Liver (tissue), 8 donors: ENCODE measurements at regions not wholly inside any gene's neighbourhood (a gene's known extent, or its start where the extent isn't known, plus 50 kb on each side); places are given as distances from the start of the nearest gene placed in this dataset.

Source experiments
- DNase-seq: peaks from one replicate; pipeline ENCODE4 v3.0.0-alpha.2; 2017; ENCODE audit warnings: low spot score
- H3K27ac ChIP-seq, 2 donors: one replicate each; pipeline ENCODE4 v1.7.0; 2013; ENCODE audit warnings: inconsistent platforms in 2 of 2, low read length in 2 of 2, control low read depth in 1 of 2, low read depth in 1 of 2, mild to moderate bottlenecking in 1 of 2
- H3K27me3 ChIP-seq, 4 donors: one replicate each; pipeline versions ENCODE4 v1.6.1 to v1.7.0; 2013; ENCODE audit warnings: low read length in 3 of 4, inconsistent platforms in 1 of 4, mild to moderate bottlenecking in 1 of 4, moderate library complexity in 1 of 4; ENCODE audit not compliant: control insufficient read depth in 4 of 4, insufficient read depth in 4 of 4
- H3K36me3 ChIP-seq, 4 donors: one replicate each; pipeline versions ENCODE4 v1.6.1 to v1.7.0; 2013; ENCODE audit warnings: low read length in 3 of 4, mild to moderate bottlenecking in 3 of 4, low read depth in 1 of 4, moderate library complexity in 1 of 4; ENCODE audit not compliant: control insufficient read depth in 4 of 4, insufficient read depth in 3 of 4
- H3K4me1 ChIP-seq, 4 donors: one replicate each; pipeline versions ENCODE4 v1.6.1 to v1.7.0; 2013; ENCODE audit warnings: low read length in 3 of 4, mild to moderate bottlenecking in 3 of 4, moderate library complexity in 1 of 4; ENCODE audit not compliant: control insufficient read depth in 4 of 4, insufficient read depth in 4 of 4
- H3K4me3 ChIP-seq, 3 donors: one replicate each; pipeline versions ENCODE4 v1.6.1 to v1.7.0; 2013; ENCODE audit warnings: low read length in 3 of 3, control low read depth in 1 of 3, low read depth in 1 of 3, mild to moderate bottlenecking in 1 of 3
- H3K9ac ChIP-seq, 2 donors: one replicate each; pipeline ENCODE4 v1.7.0; 2013; ENCODE audit warnings: low read length in 2 of 2, mild to moderate bottlenecking in 2 of 2, moderate library complexity in 2 of 2, control low read depth in 1 of 2, low read depth in 1 of 2
- H3K9me3 ChIP-seq, 4 donors: one replicate each; pipeline versions ENCODE4 v1.6.1 to v1.7.0; 2013; ENCODE audit warnings: low read length in 3 of 4; ENCODE audit not compliant: control insufficient read depth in 4 of 4
- EGR1 ChIP-seq, 2 donors: IDR thresholded peaks; 2 replicates each; pipeline ENCODE4 v1.6.1; 2016 to 2018; ENCODE audit warnings: antibody characterized with exemption in 2 of 2, low read depth in 2 of 2
- FOXA1 ChIP-seq: IDR thresholded peaks from 2 replicates; pipeline ENCODE4 v1.6.1; 2016; ENCODE audit warnings: antibody characterized with exemption
- FOXA2 ChIP-seq: IDR thresholded peaks from 2 replicates; pipeline ENCODE4 v1.6.1; 2016; ENCODE audit warnings: antibody characterized with exemption
- GABPA ChIP-seq, 2 donors: IDR thresholded peaks in 1 of 2; conservative IDR thresholded peaks in 1 of 2; 2 replicates each; pipeline ENCODE4 v1.6.1; 2016; ENCODE audit warnings: antibody characterized with exemption in 2 of 2, mild to moderate bottlenecking in 1 of 2, moderate library complexity in 1 of 2
- HNF4G ChIP-seq: IDR thresholded peaks from 2 replicates; pipeline ENCODE4 v1.6.1; 2016; ENCODE audit warnings: antibody characterized with exemption
- JUND ChIP-seq, 2 donors: IDR thresholded peaks; 2 replicates each; pipeline ENCODE4 v1.6.1; 2016; ENCODE audit warnings: antibody characterized with exemption in 2 of 2
- MAX ChIP-seq: IDR thresholded peaks from 2 replicates; pipeline ENCODE4 v1.6.1; 2016; ENCODE audit warnings: antibody characterized with exemption
- RAD21 ChIP-seq, 2 donors: IDR thresholded peaks; 2 replicates each; pipeline ENCODE4 v1.6.1; 2016; ENCODE audit warnings: antibody characterized with exemption in 2 of 2, mild to moderate bottlenecking in 2 of 2
- TAF1 ChIP-seq: conservative IDR thresholded peaks from 2 replicates; pipeline ENCODE4 v1.6.1; 2016; ENCODE audit warnings: antibody characterized with exemption, mild to moderate bottlenecking
- WGBS: extraction: QIAGEN DNeasy Blood & Tissue Kit; methylation state at CpG from one replicate; pipeline ENCODE4 v1.1.7; 2013; 5-methylcytosine and 5-hydroxymethylcytosine counted together
- TF ChIP-seq, protein P1 (sequence below): fragments of 150-350 bp; IDR thresholded peaks from 2 replicates; pipeline ENCODE4 v1.5.1; 2017; ENCODE audit warnings: improper control_type of control experiment, low read depth, low read length; ENCODE audit not compliant: missing input control
- TF ChIP-seq, protein P2 (sequence below): IDR thresholded peaks from 2 replicates; pipeline ENCODE4 v1.6.1; 2016; ENCODE audit warnings: antibody characterized with exemption
- TF ChIP-seq, protein P3 (sequence below): IDR thresholded peaks from 2 replicates; pipeline ENCODE4 v1.6.1; 2016; ENCODE audit warnings: antibody characterized with exemption
- TF ChIP-seq, protein P4 (sequence below): IDR thresholded peaks from 2 replicates; pipeline ENCODE4 v1.6.1; 2016; ENCODE audit warnings: antibody characterized with exemption, mild to moderate bottlenecking
- donor health status: healthy.
- donor health status: healthy.
- donor health status: healthy.
- donor health status: healthy.
- donor health status: healthy.

- Histone ChIP-seq H3K9ac (no peak overlapping the region), H3K4me1 (no peaks in the 10 kb centered on the region), H3K27ac (no peak overlapping the region), H3K27me3 (peaks cover 0 to 3% (median 0%) of the 10 kb centered on the region in 4 donors), H3K9me3 (peaks cover 0 to 7% (median 1%) of the 10 kb centered on the region in 4 donors), H3K4me3 (no peak overlapping the region), H3K36me3 (no peaks in the 10 kb centered on the region)
- TF ChIP-seq, protein P1, sequence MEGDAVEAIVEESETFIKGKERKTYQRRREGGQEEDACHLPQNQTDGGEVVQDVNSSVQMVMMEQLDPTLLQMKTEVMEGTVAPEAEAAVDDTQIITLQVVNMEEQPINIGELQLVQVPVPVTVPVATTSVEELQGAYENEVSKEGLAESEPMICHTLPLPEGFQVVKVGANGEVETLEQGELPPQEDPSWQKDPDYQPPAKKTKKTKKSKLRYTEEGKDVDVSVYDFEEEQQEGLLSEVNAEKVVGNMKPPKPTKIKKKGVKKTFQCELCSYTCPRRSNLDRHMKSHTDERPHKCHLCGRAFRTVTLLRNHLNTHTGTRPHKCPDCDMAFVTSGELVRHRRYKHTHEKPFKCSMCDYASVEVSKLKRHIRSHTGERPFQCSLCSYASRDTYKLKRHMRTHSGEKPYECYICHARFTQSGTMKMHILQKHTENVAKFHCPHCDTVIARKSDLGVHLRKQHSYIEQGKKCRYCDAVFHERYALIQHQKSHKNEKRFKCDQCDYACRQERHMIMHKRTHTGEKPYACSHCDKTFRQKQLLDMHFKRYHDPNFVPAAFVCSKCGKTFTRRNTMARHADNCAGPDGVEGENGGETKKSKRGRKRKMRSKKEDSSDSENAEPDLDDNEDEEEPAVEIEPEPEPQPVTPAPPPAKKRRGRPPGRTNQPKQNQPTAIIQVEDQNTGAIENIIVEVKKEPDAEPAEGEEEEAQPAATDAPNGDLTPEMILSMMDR, result no peak
- TF ChIP-seq MAX (no peak), JUND (IDR thresholded peaks at IDR 0.05) (no peak), RAD21 (IDR thresholded peaks at IDR 0.05) (no peak), FOXA2 (no peak), TAF1 (no peak), EGR1 (IDR thresholded peaks at IDR 0.05; ENCODE audit: low read depth in 2 of 2) (no peak), FOXA1 (no peak), GABPA (IDR thresholded peaks at IDR 0.05 in 1 of 2, conservative IDR thresholded peaks at IDR 0.05 in 1 of 2) (no peak)
- TF ChIP-seq, protein P2, sequence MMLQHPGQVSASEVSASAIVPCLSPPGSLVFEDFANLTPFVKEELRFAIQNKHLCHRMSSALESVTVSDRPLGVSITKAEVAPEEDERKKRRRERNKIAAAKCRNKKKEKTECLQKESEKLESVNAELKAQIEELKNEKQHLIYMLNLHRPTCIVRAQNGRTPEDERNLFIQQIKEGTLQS, result no peak
- TF ChIP-seq, protein P3, sequence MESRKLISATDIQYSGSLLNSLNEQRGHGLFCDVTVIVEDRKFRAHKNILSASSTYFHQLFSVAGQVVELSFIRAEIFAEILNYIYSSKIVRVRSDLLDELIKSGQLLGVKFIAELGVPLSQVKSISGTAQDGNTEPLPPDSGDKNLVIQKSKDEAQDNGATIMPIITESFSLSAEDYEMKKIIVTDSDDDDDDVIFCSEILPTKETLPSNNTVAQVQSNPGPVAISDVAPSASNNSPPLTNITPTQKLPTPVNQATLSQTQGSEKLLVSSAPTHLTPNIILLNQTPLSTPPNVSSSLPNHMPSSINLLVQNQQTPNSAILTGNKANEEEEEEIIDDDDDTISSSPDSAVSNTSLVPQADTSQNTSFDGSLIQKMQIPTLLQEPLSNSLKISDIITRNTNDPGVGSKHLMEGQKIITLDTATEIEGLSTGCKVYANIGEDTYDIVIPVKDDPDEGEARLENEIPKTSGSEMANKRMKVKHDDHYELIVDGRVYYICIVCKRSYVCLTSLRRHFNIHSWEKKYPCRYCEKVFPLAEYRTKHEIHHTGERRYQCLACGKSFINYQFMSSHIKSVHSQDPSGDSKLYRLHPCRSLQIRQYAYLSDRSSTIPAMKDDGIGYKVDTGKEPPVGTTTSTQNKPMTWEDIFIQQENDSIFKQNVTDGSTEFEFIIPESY, result no peak
- DNase-seq, result no peak
- 77% methylated on average over 1 of the region's 1 CpG for WGBS
Measured at GRCh38 chr6:19949155-19949554, 112.0 kb downstream of the ID4 start.

GRCh38 chr6:19964115-19964514 lies 126.9 kb downstream of the ID4 start:
- WGBS, result 58% methylated on average over 2 of the region's 2 CpGs
- Histone ChIP-seq H3K36me3 (no peaks in the 10 kb centered on the region), H3K9ac (no peak overlapping the region), H3K9me3 (no peaks in the 10 kb centered on the region), H3K4me3 (no peak overlapping the region), H3K27me3 (no peaks in the 10 kb centered on the region), H3K27ac (no peak overlapping the region), H3K4me1 (no peaks in the 10 kb centered on the region)
- no peak for DNase-seq
- TF ChIP-seq FOXA2, result no peak
- TF ChIP-seq, protein P2, result no peak
- no peak for TF ChIP-seq MAX
- no peak for TF ChIP-seq GABPA (IDR thresholded peaks at IDR 0.05 in 1 of 2, conservative IDR thresholded peaks at IDR 0.05 in 1 of 2)
- no peak for TF ChIP-seq JUND (IDR thresholded peaks at IDR 0.05)
- TF ChIP-seq, protein P4, sequence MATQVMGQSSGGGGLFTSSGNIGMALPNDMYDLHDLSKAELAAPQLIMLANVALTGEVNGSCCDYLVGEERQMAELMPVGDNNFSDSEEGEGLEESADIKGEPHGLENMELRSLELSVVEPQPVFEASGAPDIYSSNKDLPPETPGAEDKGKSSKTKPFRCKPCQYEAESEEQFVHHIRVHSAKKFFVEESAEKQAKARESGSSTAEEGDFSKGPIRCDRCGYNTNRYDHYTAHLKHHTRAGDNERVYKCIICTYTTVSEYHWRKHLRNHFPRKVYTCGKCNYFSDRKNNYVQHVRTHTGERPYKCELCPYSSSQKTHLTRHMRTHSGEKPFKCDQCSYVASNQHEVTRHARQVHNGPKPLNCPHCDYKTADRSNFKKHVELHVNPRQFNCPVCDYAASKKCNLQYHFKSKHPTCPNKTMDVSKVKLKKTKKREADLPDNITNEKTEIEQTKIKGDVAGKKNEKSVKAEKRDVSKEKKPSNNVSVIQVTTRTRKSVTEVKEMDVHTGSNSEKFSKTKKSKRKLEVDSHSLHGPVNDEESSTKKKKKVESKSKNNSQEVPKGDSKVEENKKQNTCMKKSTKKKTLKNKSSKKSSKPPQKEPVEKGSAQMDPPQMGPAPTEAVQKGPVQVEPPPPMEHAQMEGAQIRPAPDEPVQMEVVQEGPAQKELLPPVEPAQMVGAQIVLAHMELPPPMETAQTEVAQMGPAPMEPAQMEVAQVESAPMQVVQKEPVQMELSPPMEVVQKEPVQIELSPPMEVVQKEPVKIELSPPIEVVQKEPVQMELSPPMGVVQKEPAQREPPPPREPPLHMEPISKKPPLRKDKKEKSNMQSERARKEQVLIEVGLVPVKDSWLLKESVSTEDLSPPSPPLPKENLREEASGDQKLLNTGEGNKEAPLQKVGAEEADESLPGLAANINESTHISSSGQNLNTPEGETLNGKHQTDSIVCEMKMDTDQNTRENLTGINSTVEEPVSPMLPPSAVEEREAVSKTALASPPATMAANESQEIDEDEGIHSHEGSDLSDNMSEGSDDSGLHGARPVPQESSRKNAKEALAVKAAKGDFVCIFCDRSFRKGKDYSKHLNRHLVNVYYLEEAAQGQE, result no peak
- TF ChIP-seq RAD21 (IDR thresholded peaks at IDR 0.05), result no peak
- TF ChIP-seq HNF4G, result no peak
